SK-N-SH treated with all-trans-retinoic acid at 6 μM for 48 hours (cell line): ENCODE measurements at regions not wholly inside any gene's neighbourhood (a gene's known extent, or its start where the extent isn't known, plus 50 kb on each side); places are given as distances from the start of the nearest gene placed in this dataset.

Experiments used
- ATAC-seq: fragments of 200-7000 bp; cut with Tn5 transposase; 3 replicates; pipeline ENCODE4 v1.9.1; 2020; ENCODE audit warnings: mild to moderate bottlenecking, moderate library complexity
- ARNTL ChIP-seq: fragments of 450-650 bp; formaldehyde crosslinking; IDR thresholded peaks from 2 replicates; pipeline ENCODE4 v1.5.0; 2020; ENCODE audit warnings: low read depth, mild to moderate bottlenecking, moderate library complexity, borderline replicate concordance
- BACH2 ChIP-seq: fragments of 250-450 bp; sonication (Bioruptor Pico); IDR thresholded peaks from 2 replicates; pipeline ENCODE4 v1.9.0; 2021; ENCODE audit warnings: mild to moderate bottlenecking, borderline replicate concordance
- CSDC2 ChIP-seq: fragments of 250-450 bp; sonication (Bioruptor Pico); IDR thresholded peaks from 2 replicates; pipeline ENCODE4 v1.5.0; 2020; ENCODE audit warnings: mild to moderate bottlenecking, moderate library complexity
- ESRRG ChIP-seq: fragments of 250-450 bp; sonication (Bioruptor Pico); IDR thresholded peaks from 2 replicates; pipeline ENCODE4 v1.6.1; 2021; ENCODE audit warnings: mild to moderate bottlenecking
- GLIS3 ChIP-seq: fragments of 250-450 bp; sonication (Bioruptor Pico); IDR thresholded peaks from 2 replicates; pipeline ENCODE4 v1.5.0; 2020; ENCODE audit warnings: mild to moderate bottlenecking, moderate library complexity
- OSR1 ChIP-seq: fragments of 250-450 bp; sonication (Bioruptor Pico); IDR thresholded peaks from 2 replicates; pipeline ENCODE4 v1.8.0; 2022; ENCODE audit warnings: moderate library complexity, mild to moderate bottlenecking, inconsistent platforms
- PPARA ChIP-seq: fragments of 250-450 bp; sonication (Bioruptor Pico); IDR thresholded peaks from 2 replicates; pipeline ENCODE4 v1.5.0; 2020; ENCODE audit warnings: mild to moderate bottlenecking, borderline replicate concordance
- SNAI2 ChIP-seq: fragments of 250-450 bp; sonication (Bioruptor Pico); IDR thresholded peaks from 2 replicates; pipeline ENCODE4 v1.5.0; 2020; ENCODE audit warnings: mild to moderate bottlenecking, moderate library complexity
- TCF4 ChIP-seq: fragments of 250-450 bp; sonication (Bioruptor Pico); IDR thresholded peaks from 2 replicates; pipeline ENCODE4 v1.8.0; 2021; ENCODE audit warnings: mild to moderate bottlenecking, moderate library complexity, borderline replicate concordance
- TOX ChIP-seq: fragments of 250-450 bp; sonication (Bioruptor Pico); IDR thresholded peaks from 2 replicates; pipeline ENCODE4 v1.8.0; 2021; ENCODE audit warnings: mild to moderate bottlenecking, moderate library complexity, borderline replicate concordance
- ZC3H10 ChIP-seq: fragments of 250-450 bp; sonication (Bioruptor Pico); IDR thresholded peaks from 2 replicates; pipeline ENCODE4 v1.5.1; 2021; ENCODE audit warnings: mild to moderate bottlenecking, moderate library complexity
- ZFP3 ChIP-seq: fragments of 250-450 bp; sonication (Bioruptor Pico); IDR thresholded peaks from 2 replicates; pipeline ENCODE4 v1.5.0; 2020; ENCODE audit warnings: mild to moderate bottlenecking, moderate library complexity
- ZFP30 ChIP-seq: fragments of 450-650 bp; formaldehyde crosslinking; IDR thresholded peaks from 2 replicates; pipeline ENCODE4 v1.5.0; 2022; ENCODE audit warnings: mild to moderate bottlenecking, moderate library complexity
- ZNF565 ChIP-seq: fragments of 450-650 bp; formaldehyde crosslinking; conservative IDR thresholded peaks from 2 replicates; pipeline ENCODE4 v1.5.0; 2020; ENCODE audit warnings: low read depth, mild to moderate bottlenecking, moderate library complexity
- ZNF70 ChIP-seq: fragments of 450-650 bp; formaldehyde crosslinking; IDR thresholded peaks from 2 replicates; pipeline ENCODE4 v1.5.0; 2020; ENCODE audit warnings: mild to moderate bottlenecking, moderate library complexity
- ZNF8 ChIP-seq: fragments of 450-650 bp; formaldehyde crosslinking; IDR thresholded peaks from 2 replicates; pipeline ENCODE4 v1.5.0; 2020; ENCODE audit warnings: mild to moderate bottlenecking, moderate library complexity
- TF ChIP-seq, protein P1 (sequence below): fragments of 250-450 bp; sonication (Bioruptor Pico); IDR thresholded peaks from 2 replicates; pipeline ENCODE4 v1.8.0; 2020; ENCODE audit warnings: mild to moderate bottlenecking, moderate library complexity, borderline replicate concordance
- TF ChIP-seq, protein P2 (sequence below): fragments of 250-450 bp; sonication (Bioruptor Pico); IDR thresholded peaks from 2 replicates; pipeline ENCODE4 v1.5.1; 2021; ENCODE audit warnings: mild to moderate bottlenecking, moderate library complexity
- TF ChIP-seq, protein P3 (sequence below): fragments of 250-450 bp; sonication (Bioruptor Pico); IDR thresholded peaks from 2 replicates; pipeline ENCODE4 v1.5.1; 2020; ENCODE audit warnings: low read depth, mild to moderate bottlenecking, moderate library complexity
- TF ChIP-seq, protein P4 (sequence below): fragments of 250-450 bp; sonication (Bioruptor Pico); IDR thresholded peaks from 2 replicates; pipeline ENCODE4 v1.5.0; 2020; ENCODE audit warnings: mild to moderate bottlenecking, moderate library complexity
- TF ChIP-seq, protein P5 (sequence below): fragments of 250-450 bp; sonication (Bioruptor Pico); IDR thresholded peaks from 2 replicates; pipeline ENCODE4 v1.8.0; 2021; ENCODE audit warnings: low read depth, mild to moderate bottlenecking, moderate library complexity, borderline replicate concordance

DNA sequence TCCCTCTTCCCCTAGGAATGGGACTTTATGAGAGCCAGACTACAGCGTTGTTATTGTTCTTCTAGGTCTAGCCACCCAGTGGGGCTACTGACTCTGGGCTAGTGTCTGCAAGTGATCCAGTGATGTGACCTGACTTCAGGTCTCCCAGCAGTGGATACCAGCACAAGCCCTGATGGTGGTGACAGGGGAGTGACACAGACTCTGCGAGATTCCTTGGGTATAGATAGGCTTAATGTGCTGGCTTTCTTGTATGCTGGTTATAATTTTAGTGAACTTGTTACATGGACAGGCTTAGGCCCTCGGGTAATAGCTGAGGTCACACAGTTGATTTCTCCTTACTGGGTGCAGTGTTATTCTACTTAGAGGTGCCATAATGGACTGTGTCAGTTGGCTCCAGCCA is 106.9 kb downstream of the TBC1D30 start:
- TF ChIP-seq SNAI2 (no peak), ZFP3 (CRISPR knock-in tag) (no peak), ZNF565 (CRISPR knock-in tag) (no peak), ZNF70 (CRISPR knock-in tag) (no peak), ARNTL (no peak), TOX (CRISPR knock-in tag) (no peak), OSR1 (CRISPR knock-in tag) (no peak)
- TF ChIP-seq, protein P1, sequence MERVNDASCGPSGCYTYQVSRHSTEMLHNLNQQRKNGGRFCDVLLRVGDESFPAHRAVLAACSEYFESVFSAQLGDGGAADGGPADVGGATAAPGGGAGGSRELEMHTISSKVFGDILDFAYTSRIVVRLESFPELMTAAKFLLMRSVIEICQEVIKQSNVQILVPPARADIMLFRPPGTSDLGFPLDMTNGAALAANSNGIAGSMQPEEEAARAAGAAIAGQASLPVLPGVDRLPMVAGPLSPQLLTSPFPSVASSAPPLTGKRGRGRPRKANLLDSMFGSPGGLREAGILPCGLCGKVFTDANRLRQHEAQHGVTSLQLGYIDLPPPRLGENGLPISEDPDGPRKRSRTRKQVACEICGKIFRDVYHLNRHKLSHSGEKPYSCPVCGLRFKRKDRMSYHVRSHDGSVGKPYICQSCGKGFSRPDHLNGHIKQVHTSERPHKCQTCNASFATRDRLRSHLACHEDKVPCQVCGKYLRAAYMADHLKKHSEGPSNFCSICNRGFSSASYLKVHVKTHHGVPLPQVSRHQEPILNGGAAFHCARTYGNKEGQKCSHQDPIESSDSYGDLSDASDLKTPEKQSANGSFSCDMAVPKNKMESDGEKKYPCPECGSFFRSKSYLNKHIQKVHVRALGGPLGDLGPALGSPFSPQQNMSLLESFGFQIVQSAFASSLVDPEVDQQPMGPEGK (CRISPR knock-in tag), result no peak
- TF ChIP-seq, protein P2, sequence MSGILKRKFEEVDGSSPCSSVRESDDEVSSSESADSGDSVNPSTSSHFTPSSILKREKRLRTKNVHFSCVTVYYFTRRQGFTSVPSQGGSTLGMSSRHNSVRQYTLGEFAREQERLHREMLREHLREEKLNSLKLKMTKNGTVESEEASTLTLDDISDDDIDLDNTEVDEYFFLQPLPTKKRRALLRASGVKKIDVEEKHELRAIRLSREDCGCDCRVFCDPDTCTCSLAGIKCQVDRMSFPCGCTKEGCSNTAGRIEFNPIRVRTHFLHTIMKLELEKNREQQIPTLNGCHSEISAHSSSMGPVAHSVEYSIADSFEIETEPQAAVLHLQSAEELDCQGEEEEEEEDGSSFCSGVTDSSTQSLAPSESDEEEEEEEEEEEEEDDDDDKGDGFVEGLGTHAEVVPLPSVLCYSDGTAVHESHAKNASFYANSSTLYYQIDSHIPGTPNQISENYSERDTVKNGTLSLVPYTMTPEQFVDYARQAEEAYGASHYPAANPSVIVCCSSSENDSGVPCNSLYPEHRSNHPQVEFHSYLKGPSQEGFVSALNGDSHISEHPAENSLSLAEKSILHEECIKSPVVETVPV (CRISPR knock-in tag), result no peak
- no peak for ATAC-seq

DNA sequence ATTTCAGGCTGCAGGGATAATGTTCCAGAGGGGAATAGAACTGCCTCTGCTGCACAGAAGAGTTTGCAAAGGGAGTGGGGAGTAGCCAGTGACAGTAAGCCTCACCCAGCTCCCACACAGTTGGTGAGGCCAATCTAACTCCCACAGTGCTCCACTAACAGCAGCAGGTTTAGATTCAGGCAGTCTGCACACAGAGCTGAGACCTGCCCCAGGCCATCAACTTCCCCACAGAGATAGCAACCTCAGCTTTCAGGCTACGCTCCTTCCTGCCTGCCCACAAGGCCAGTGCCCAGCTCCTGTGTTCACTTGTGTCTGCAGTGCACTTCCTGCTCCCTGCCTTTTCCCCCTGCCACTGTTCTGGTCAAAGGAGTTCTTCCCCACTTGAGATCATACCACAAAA is 107.5 kb downstream of the TBC1D30 start:
- TF ChIP-seq ESRRG (no peak), ZC3H10 (CRISPR knock-in tag) (no peak), CSDC2 (CRISPR knock-in tag) (no peak), OSR1 (CRISPR knock-in tag) (no peak), ZNF565 (CRISPR knock-in tag) (no peak), ZNF70 (CRISPR knock-in tag) (no peak)
- TF ChIP-seq, protein P2 (CRISPR knock-in tag), result no peak
- TF ChIP-seq, all 23 proteins: peak for 0
- ATAC-seq, result no peak

DNA sequence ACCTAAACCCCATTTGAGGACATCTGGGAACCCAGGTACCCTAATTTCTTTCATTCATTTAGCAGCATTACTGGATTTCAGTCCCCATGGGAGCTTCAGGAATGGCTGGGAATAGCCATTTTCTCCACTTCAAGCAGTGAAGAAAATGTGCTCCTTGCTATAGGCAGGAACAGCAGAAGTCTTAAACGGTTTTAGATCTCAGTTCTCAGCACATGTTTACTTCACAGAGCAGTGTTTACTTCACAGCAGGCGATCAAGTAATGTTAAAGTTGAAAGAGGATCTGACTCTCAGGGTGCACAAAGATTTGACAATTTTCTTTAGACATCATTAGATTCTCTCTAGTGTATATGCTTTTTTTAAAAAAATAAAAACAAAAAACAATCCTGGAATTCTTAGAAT is 109.3 kb downstream of the TBC1D30 start:
- TF ChIP-seq CSDC2 (CRISPR knock-in tag) (no peak), BACH2 (CRISPR knock-in tag) (no peak), ZFP3 (CRISPR knock-in tag) (no peak), ZNF565 (CRISPR knock-in tag) (no peak), GLIS3 (no peak), PPARA (CRISPR knock-in tag) (no peak), ZC3H10 (CRISPR knock-in tag) (no peak), OSR1 (CRISPR knock-in tag) (no peak), SNAI2 (no peak), TCF4 (CRISPR knock-in tag) (no peak), TOX (CRISPR knock-in tag) (no peak), ARNTL (no peak), ESRRG (no peak), ZNF8 (CRISPR knock-in tag) (no peak), ZNF70 (CRISPR knock-in tag) (no peak), ZFP30 (CRISPR knock-in tag) (no peak)
- TF ChIP-seq, protein P2 (CRISPR knock-in tag), result no peak
- TF ChIP-seq, protein P3, sequence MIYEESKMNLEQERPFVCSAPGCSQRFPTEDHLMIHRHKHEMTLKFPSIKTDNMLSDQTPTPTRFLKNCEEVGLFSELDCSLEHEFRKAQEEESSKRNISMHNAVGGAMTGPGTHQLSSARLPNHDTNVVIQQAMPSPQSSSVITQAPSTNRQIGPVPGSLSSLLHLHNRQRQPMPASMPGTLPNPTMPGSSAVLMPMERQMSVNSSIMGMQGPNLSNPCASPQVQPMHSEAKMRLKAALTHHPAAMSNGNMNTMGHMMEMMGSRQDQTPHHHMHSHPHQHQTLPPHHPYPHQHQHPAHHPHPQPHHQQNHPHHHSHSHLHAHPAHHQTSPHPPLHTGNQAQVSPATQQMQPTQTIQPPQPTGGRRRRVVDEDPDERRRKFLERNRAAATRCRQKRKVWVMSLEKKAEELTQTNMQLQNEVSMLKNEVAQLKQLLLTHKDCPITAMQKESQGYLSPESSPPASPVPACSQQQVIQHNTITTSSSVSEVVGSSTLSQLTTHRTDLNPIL, result no peak
- TF ChIP-seq, protein P4, sequence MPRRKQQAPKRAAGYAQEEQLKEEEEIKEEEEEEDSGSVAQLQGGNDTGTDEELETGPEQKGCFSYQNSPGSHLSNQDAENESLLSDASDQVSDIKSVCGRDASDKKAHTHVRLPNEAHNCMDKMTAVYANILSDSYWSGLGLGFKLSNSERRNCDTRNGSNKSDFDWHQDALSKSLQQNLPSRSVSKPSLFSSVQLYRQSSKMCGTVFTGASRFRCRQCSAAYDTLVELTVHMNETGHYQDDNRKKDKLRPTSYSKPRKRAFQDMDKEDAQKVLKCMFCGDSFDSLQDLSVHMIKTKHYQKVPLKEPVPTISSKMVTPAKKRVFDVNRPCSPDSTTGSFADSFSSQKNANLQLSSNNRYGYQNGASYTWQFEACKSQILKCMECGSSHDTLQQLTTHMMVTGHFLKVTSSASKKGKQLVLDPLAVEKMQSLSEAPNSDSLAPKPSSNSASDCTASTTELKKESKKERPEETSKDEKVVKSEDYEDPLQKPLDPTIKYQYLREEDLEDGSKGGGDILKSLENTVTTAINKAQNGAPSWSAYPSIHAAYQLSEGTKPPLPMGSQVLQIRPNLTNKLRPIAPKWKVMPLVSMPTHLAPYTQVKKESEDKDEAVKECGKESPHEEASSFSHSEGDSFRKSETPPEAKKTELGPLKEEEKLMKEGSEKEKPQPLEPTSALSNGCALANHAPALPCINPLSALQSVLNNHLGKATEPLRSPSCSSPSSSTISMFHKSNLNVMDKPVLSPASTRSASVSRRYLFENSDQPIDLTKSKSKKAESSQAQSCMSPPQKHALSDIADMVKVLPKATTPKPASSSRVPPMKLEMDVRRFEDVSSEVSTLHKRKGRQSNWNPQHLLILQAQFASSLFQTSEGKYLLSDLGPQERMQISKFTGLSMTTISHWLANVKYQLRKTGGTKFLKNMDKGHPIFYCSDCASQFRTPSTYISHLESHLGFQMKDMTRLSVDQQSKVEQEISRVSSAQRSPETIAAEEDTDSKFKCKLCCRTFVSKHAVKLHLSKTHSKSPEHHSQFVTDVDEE (CRISPR knock-in tag), result no peak
- TF ChIP-seq, protein P5, sequence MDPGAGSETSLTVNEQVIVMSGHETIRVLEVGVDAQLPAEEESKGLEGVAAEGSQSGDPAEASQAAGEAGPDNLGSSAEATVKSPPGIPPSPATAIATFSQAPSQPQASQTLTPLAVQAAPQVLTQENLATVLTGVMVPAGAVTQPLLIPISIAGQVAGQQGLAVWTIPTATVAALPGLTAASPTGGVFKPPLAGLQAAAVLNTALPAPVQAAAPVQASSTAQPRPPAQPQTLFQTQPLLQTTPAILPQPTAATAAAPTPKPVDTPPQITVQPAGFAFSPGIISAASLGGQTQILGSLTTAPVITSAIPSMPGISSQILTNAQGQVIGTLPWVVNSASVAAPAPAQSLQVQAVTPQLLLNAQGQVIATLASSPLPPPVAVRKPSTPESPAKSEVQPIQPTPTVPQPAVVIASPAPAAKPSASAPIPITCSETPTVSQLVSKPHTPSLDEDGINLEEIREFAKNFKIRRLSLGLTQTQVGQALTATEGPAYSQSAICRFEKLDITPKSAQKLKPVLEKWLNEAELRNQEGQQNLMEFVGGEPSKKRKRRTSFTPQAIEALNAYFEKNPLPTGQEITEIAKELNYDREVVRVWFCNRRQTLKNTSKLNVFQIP, result no peak
- ATAC-seq, result no peak
